ENCODE measurements at regions not wholly inside any gene's neighbourhood (a gene's known extent, or its start where the extent isn't known, plus 50 kb on each side); places are given as distances from the start of the nearest gene placed in this dataset.

DNA sequence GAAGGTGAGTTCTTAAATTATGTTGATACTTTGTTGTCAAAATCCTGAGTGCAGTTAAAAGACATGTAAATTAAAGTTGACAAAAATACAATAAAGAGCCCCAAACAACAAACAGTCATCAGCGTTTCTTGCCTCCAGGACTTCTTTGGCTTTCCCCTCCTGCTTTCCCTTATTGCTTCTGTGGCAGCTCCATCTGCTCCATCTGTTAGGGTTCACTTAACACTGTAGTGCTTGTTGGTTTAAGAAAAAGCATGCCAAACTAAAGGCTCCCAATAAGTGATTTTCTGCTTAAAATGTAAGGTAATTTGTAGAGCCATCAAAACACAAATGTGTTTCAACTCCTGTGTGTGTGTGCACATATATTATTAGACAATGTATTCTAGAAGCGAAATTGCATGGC is 254.3 kb upstream of the GNAI1 start:
- Histone ChIP-seq H3K36me3 (ENCODE audit: low read depth) (no peaks in the 10 kb centered on the region), H3F3A (ENCODE audit: insufficient read depth, low read depth) (no peaks in the 10 kb centered on the region; the same call in 1 of the 2 replicates), H3K4me3 (no peak overlapping the region), H3K9me2 (ENCODE audit: insufficient read depth) (no peaks in the 10 kb centered on the region), H3K27me3 (ENCODE audit: insufficient read depth, low read depth) (0 out of 2 replicates have a peak, but pooled peaks cover 5% of the 10 kb centered on the region), H3K4me2 (no peak overlapping the region), H3K4me1 (replicated peaks; ENCODE audit: insufficient read depth) (no peaks in the 10 kb centered on the region), H3K79me2 (ENCODE audit: low read depth) (no peaks in the 10 kb centered on the region), H4K20me1 (ENCODE audit: insufficient read depth) (no peaks in the 10 kb centered on the region), H2AFZ (no peak overlapping the region), H3K27ac (no peak overlapping the region), H3K9me3 (ENCODE audit: insufficient read depth, low read depth) (no peaks in the 10 kb centered on the region)
- no peak for DNase-seq
- TF ChIP-seq EZH2 (IDR thresholded peaks at IDR 0.05; ENCODE audit: low read depth) = no peak
- TF ChIP-seq, protein P1, sequence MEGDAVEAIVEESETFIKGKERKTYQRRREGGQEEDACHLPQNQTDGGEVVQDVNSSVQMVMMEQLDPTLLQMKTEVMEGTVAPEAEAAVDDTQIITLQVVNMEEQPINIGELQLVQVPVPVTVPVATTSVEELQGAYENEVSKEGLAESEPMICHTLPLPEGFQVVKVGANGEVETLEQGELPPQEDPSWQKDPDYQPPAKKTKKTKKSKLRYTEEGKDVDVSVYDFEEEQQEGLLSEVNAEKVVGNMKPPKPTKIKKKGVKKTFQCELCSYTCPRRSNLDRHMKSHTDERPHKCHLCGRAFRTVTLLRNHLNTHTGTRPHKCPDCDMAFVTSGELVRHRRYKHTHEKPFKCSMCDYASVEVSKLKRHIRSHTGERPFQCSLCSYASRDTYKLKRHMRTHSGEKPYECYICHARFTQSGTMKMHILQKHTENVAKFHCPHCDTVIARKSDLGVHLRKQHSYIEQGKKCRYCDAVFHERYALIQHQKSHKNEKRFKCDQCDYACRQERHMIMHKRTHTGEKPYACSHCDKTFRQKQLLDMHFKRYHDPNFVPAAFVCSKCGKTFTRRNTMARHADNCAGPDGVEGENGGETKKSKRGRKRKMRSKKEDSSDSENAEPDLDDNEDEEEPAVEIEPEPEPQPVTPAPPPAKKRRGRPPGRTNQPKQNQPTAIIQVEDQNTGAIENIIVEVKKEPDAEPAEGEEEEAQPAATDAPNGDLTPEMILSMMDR (conservative IDR thresholded peaks at IDR 0.05) = no peak
- ChIA-PET CTCF (no interaction called here), POLR2A (ENCODE audit: unreplicated experiment) (no interaction called here)
- intact Hi-C loops (cut with micrococcal nuclease; ENCODE audit: unreplicated experiment) = no loop called here
- BruUV-seq (replicated peaks) = no TSS peak

DNA sequence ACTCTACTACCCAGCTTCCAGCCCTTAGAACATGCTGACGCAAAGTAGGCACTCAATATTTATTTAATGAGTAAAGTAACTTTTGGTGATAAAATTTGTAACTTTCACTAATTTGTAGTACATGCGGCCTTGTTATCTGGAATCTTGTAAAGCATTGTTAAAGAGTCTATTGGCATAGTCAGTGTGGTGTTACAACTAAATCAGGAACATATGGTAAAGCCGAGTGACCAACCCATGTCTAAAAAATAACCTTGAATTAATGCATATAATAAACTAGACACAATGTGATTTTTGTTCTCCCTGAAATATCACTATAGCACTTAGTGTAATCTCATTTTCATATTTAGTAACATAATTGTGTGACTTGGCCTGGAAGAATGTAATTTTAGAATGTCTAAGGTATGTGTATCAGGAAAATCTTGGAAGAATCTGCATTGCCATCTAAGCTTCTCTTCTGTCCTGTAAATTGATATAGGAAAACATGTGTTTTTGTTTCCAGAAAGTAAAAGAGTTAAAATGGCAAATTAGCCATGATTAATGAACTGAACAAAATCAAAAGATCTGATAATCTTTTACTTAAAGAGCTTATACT is 256.7 kb upstream of the GNAI1 start:
- Histone ChIP-seq H3K4me2 (no peak overlapping the region), H3F3A (ENCODE audit: insufficient read depth, low read depth) (no peaks in the 10 kb centered on the region; the same call in 1 of the 2 replicates), H3K27me3 (ENCODE audit: insufficient read depth, low read depth) (0 out of 2 replicates have a peak, but pooled peaks cover 5% of the 10 kb centered on the region), H3K4me3 (no peak overlapping the region), H3K36me3 (ENCODE audit: low read depth) (no peaks in the 10 kb centered on the region), H4K20me1 (ENCODE audit: insufficient read depth) (no peaks in the 10 kb centered on the region), H3K9me3 (ENCODE audit: insufficient read depth, low read depth) (no peaks in the 10 kb centered on the region), H3K27ac (no peak overlapping the region), H3K4me1 (replicated peaks; ENCODE audit: insufficient read depth) (no peaks in the 10 kb centered on the region), H3K9me2 (ENCODE audit: insufficient read depth) (no peaks in the 10 kb centered on the region), H2AFZ (no peak overlapping the region), H3K79me2 (ENCODE audit: low read depth) (no peaks in the 10 kb centered on the region)
- CTCF ChIA-PET = no interaction called here
- intact Hi-C loops (cut with micrococcal nuclease; ENCODE audit: unreplicated experiment) = loop anchor here (10.0 kb wide), 1 partner anchor 583 kb away; no protein-coding TSS in a partner anchor
- DNase-seq = no peak
- POLR2A ChIA-PET (ENCODE audit: unreplicated experiment) = no interaction called here
- BruUV-seq (replicated peaks) = no TSS peak
- TF ChIP-seq EZH2 (IDR thresholded peaks at IDR 0.05; ENCODE audit: low read depth) = no peak
- TF ChIP-seq, protein P1 (conservative IDR thresholded peaks at IDR 0.05) = no peak

DNA sequence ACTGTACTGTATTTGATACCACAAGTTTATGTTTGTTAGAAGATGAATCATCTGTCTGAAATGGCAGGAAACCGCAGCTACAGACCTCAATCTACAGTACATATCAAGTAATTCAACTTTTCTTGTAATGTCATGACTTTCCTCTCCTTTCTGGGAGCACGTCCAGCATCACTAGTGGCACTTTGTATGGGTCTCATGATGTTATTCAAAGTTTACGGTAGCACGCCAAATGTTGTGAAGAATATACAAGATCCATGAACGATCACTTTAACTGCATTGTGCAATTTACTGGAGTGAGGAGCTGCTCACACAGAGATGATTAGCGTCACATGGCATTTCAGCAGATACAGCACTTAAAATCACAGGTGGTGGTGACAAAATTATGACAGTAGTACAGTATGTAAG is 257.8 kb upstream of the GNAI1 start:
- BruUV-seq (replicated peaks) = no TSS peak
- no peaks in the 10 kb centered on the region; the same call in 1 of the 2 replicates for H3F3A ChIP-seq (ENCODE audit: insufficient read depth, low read depth)
- no peaks in the 10 kb centered on the region for H3K36me3 ChIP-seq (ENCODE audit: low read depth)
- peak overlapping the region; percentile 1 for H3K4me2 ChIP-seq
- no peaks in the 10 kb centered on the region for H4K20me1 ChIP-seq (ENCODE audit: insufficient read depth)
- H3K27ac ChIP-seq = no peak overlapping the region
- DNase-seq = peak; percentile 37 to 43
- H3K9me3 ChIP-seq (ENCODE audit: insufficient read depth, low read depth) = no peaks in the 10 kb centered on the region
- H3K9me2 ChIP-seq (ENCODE audit: insufficient read depth) = no peaks in the 10 kb centered on the region
- H3K27me3 ChIP-seq (ENCODE audit: insufficient read depth, low read depth) = 0 out of 2 replicates have a peak, but pooled peaks cover 5% of the 10 kb centered on the region
- TF ChIP-seq, protein P1 (conservative IDR thresholded peaks at IDR 0.05) = no peak
- TF ChIP-seq EZH2 (IDR thresholded peaks at IDR 0.05; ENCODE audit: low read depth) = no peak
- ChIA-PET CTCF (interaction anchor here (0.6 kb wide), 1 partner anchor 224 kb away, joined by 6 read pairs; no protein-coding TSS in a partner anchor), POLR2A (ENCODE audit: unreplicated experiment) (no interaction called here)
- H3K4me3 ChIP-seq = no peak overlapping the region
- 0 out of 2 replicates have a peak overlapping the region, but pooled peaks have one; percentile 8 for H2AFZ ChIP-seq
- intact Hi-C loops (cut with micrococcal nuclease; ENCODE audit: unreplicated experiment) = loop anchor here (10.0 kb wide), 1 partner anchor 582 kb away; no protein-coding TSS in a partner anchor
- no peaks in the 10 kb centered on the region for H3K4me1 ChIP-seq (replicated peaks; ENCODE audit: insufficient read depth)
- H3K79me2 ChIP-seq (ENCODE audit: low read depth) = no peaks in the 10 kb centered on the region
